ENCODE measurements at regions not wholly inside any gene's neighbourhood (a gene's known extent, or its start where the extent isn't known, plus 50 kb on each side); places are given as distances from the start of the nearest gene placed in this dataset.

DNA sequence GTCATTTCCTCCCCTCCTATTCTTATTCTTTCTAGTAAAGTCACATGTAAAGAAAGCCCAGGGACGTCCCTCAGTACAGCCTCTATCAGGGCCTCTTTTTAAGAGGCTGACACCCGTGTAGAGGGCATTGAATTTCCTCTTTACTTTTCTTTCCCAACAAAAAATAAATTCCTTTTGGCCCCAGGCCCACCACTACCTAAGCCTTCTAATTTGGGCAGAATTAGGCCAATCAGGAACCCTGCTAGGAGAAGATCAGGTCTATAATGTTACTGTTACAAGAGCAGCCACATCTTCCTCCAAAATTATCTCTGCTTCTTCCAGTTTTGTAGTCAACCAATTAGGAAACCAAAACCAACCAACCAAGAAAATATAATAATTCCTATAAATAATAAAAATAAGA lies 189.6 kb upstream of the NREP start:
- H3K9me3 ChIP-seq, result no peaks in the 10 kb centered on the region
- no peaks in the 10 kb centered on the region for H3K36me3 ChIP-seq
- no peak overlapping the region for H3K4me3 ChIP-seq
- 73 to 81% methylated on average over 2 of the region's 2 CpGs for WGBS, 2 donors
- intact Hi-C loops (cut with DNase I), result no loop called here
- TF ChIP-seq, protein P1, sequence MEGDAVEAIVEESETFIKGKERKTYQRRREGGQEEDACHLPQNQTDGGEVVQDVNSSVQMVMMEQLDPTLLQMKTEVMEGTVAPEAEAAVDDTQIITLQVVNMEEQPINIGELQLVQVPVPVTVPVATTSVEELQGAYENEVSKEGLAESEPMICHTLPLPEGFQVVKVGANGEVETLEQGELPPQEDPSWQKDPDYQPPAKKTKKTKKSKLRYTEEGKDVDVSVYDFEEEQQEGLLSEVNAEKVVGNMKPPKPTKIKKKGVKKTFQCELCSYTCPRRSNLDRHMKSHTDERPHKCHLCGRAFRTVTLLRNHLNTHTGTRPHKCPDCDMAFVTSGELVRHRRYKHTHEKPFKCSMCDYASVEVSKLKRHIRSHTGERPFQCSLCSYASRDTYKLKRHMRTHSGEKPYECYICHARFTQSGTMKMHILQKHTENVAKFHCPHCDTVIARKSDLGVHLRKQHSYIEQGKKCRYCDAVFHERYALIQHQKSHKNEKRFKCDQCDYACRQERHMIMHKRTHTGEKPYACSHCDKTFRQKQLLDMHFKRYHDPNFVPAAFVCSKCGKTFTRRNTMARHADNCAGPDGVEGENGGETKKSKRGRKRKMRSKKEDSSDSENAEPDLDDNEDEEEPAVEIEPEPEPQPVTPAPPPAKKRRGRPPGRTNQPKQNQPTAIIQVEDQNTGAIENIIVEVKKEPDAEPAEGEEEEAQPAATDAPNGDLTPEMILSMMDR (IDR thresholded peaks at IDR 0.05), result no peak
- no peaks in the 10 kb centered on the region for H3K27me3 ChIP-seq
- ATAC-seq (no peak), DNase-seq (no peak)
- no peak overlapping the region for H3K27ac ChIP-seq
- H3K4me1 ChIP-seq, result peaks cover 0 to 9% (median 0%) of the 10 kb centered on the region in 9 donors

DNA sequence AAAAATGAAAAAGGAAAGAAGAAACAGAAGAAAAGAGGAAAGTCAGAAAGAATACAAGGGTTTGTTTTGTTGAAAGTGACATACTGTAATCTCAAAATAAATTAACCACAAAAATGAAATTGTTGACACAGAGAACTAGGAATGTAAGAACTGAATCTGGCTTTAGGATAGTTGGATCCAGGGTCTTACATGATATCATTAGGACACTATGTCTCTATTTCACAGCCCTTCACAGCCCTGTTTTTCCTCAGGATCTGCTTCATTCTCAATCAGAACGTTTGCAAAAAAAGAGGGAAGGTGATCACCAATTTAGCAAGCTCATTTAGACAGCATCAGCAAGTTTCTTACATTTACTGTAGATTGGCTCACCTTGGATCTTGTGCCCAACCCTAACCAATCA lies 188.5 kb upstream of the NREP start:
- no peak for ATAC-seq
- intact Hi-C loops (cut with DNase I), result no loop called here
- Histone ChIP-seq H3K4me1 (peaks cover 0 to 9% (median 0%) of the 10 kb centered on the region in 9 donors), H3K4me3 (no peak overlapping the region), H3K27ac (no peak overlapping the region), H3K36me3 (no peaks in the 10 kb centered on the region), H3K27me3 (no peaks in the 10 kb centered on the region), H3K9me3 (no peaks in the 10 kb centered on the region)
- TF ChIP-seq, protein P1 (IDR thresholded peaks at IDR 0.05), result no peak
- 33 to 68% methylated on average over 1 of the region's 1 CpG for WGBS, 2 donors
- no peak for DNase-seq

DNA sequence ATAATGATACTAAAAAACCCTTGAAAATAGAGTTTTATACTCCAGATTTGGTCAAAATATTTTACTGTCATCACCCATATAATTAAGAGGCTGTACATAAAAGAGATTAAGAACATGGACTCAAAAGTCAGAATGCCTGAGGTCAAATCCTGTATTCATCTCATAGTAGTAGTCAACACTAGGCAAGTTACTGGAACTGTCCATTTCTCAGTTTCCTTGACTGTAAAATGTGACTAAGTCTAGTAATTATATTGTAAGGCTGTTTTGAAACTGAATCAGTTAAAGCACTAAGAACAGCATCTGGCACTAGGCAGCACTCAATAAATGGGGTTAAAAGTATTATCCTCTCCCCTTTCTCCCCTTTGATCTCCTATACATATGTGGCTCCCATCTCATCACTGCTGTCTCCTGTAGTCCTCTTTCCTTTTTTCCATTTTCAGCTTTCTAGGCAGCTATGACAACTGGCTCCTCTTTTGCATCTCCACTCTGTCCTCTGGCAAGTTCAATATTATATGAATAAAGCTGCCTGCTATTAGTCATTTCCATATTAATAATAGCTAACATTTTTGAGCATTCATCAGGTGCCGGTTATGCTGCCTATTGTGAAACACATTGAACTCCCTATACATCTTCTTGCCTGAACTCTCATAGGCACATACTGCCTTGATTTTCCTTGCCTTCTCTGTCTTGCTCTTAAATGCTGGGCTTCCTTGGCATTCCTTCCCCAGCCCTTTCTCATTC lies 185.8 kb upstream of the NREP start:
- Histone ChIP-seq H3K9me3 (no peaks in the 10 kb centered on the region), H3K4me1 (peaks cover 0 to 4% (median 0%) of the 10 kb centered on the region in 9 donors), H3K27ac (no peak overlapping the region), H3K27me3 (no peaks in the 10 kb centered on the region), H3K36me3 (no peaks in the 10 kb centered on the region), H3K4me3 (no peak overlapping the region)
- ATAC-seq (no peak), DNase-seq (no peak)
- TF ChIP-seq, protein P1 (IDR thresholded peaks at IDR 0.05), result no peak
- intact Hi-C loops (cut with DNase I), result no loop called here
- WGBS, 2 donors, result 91 to 96% methylated on average over 1 of the region's 1 CpG

DNA sequence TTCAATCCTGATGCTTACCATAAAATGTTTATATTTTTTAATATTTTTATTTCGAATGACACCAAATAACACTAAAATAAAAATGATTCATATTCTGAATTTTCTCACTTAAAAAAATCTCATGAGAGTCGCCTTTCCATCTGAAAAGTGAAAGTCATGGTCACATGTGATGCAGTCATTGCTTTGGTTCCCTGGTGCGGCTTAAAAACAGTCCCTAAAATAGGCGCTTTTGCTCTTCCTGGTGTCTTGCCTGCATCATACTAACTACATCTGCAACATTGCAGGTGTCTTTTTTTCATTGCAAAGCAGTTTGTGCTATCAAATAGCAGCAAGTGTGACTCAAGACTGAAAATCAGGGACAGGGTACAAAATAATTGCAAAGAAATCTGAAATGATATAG lies 185.2 kb upstream of the NREP start:
- TF ChIP-seq, protein P1 (IDR thresholded peaks at IDR 0.05), result no peak
- WGBS, 2 donors, result 93 to 98% methylated on average over 4 of the region's 4 CpGs
- DNase-seq (no peak), ATAC-seq (no peak)
- Histone ChIP-seq H3K4me1 (peaks cover 0 to 3% (median 0%) of the 10 kb centered on the region in 9 donors), H3K27me3 (no peaks in the 10 kb centered on the region), H3K4me3 (no peak overlapping the region), H3K27ac (no peak overlapping the region), H3K9me3 (no peaks in the 10 kb centered on the region), H3K36me3 (no peaks in the 10 kb centered on the region)
- intact Hi-C loops (cut with DNase I), result no loop called here

All from heart right ventricle (tissue), 16 donors.